ENCODE measurements at regions not wholly inside any gene's neighbourhood (a gene's known extent, or its start where the extent isn't known, plus 50 kb on each side); places are given as distances from the start of the nearest gene placed in this dataset.

- Histone ChIP-seq H3K9me3 (ENCODE audit: control insufficient read depth in 1 of 2, insufficient read depth in 1 of 2, low read depth in 1 of 2, low read length in 2 of 2) (no peaks in the 10 kb centered on the region), H3K4me2 (ENCODE audit: low read length) (no peak overlapping the region), H3K4me3 (replicated peaks in 1 of 2; ENCODE audit: low read depth in 1 of 2, low read length in 2 of 2) (no peak overlapping the region), H3K36me3 (ENCODE audit: control insufficient read depth in 1 of 2, insufficient read depth in 2 of 2, low read length in 2 of 2) (no peaks in the 10 kb centered on the region), H2AFZ (ENCODE audit: low read depth, low read length, poor library complexity, severe bottlenecking) (no peak overlapping the region), H3K9ac (ENCODE audit: low read length) (no peak overlapping the region), H3K79me2 (ENCODE audit: insufficient read depth, low read length) (no peaks in the 10 kb centered on the region), H3K4me1 (ENCODE audit: control insufficient read depth in 1 of 2, insufficient read depth in 2 of 2, low read length in 2 of 2) (no peaks in the 10 kb centered on the region), H3K9me2 (ENCODE audit: insufficient read depth) (no peaks in the 10 kb centered on the region), H3K27ac (ENCODE audit: low read depth, low read length) (no peak overlapping the region), H3K27me3 (ENCODE audit: insufficient read depth, low read length) (0 out of 2 replicates have a peak, but pooled peaks cover 3% of the 10 kb centered on the region), H4K20me1 (ENCODE audit: insufficient read depth) (no peaks in the 10 kb centered on the region)
- intact Hi-C loops (cut with micrococcal nuclease): no loop called here
- POLR2A ChIA-PET: no interaction called here
- no TSS peak for BruUV-seq (replicated peaks)
- TF ChIP-seq EZH2 (IDR thresholded peaks at IDR 0.05) (no peak), ZNF274 (IDR thresholded peaks at IDR 0.05; ENCODE audit: low read depth, low read length) (no peak), CEBPB (IDR thresholded peaks at IDR 0.05; ENCODE audit: low read depth) (no peak), ZFX (IDR thresholded peaks at IDR 0.05) (no peak), SIN3A (IDR thresholded peaks at IDR 0.05; ENCODE audit: low read depth) (no peak), ELF1 (IDR thresholded peaks at IDR 0.05; ENCODE audit: borderline replicate concordance, low read depth) (no peak), SRF (IDR thresholded peaks at IDR 0.05; ENCODE audit: low read depth) (no peak), MAX (IDR thresholded peaks at IDR 0.05) (no peak), POLR2A (IDR thresholded peaks at IDR 0.05; ENCODE audit: borderline replicate concordance, extremely low read depth, insufficient read depth, insufficient read length) (no peak), FOSL1 (IDR thresholded peaks at IDR 0.05; ENCODE audit: low read depth) (no peak), RAD21 (IDR thresholded peaks at IDR 0.05; ENCODE audit: low read depth) (no peak)
- RAD21 ChIA-PET (ENCODE audit: low non-redundant PET in 1 of 2, low total read pairs in 2 of 2, uncharacterized antibody in 2 of 2, unreplicated experiment in 2 of 2): no interaction called here
- CTCF ChIA-PET: no interaction called here
- ATAC-seq (no peak), DNase-seq (ENCODE audit: low read depth, low spot score) (no peak)
Measured at GRCh38 chrX:111041018-111041462, 55.0 kb upstream of the PAK3 start.

- no peak for TF ChIP-seq ATF3 (IDR thresholded peaks at IDR 0.05)
- RAD21 ChIA-PET (ENCODE audit: low non-redundant PET in 1 of 2, low total read pairs in 2 of 2, uncharacterized antibody in 2 of 2, unreplicated experiment in 2 of 2): no interaction called here
- intact Hi-C loops (cut with micrococcal nuclease): no loop called here
- no peak overlapping the region for H3K4me3 ChIP-seq (replicated peaks in 1 of 2; ENCODE audit: low read depth in 1 of 2, low read length in 2 of 2)
- POLR2A ChIA-PET: no interaction called here
- CTCF ChIA-PET: no interaction called here
- H3K27ac ChIP-seq (ENCODE audit: low read depth, low read length): no peak overlapping the region
- no peaks in the 10 kb centered on the region for H3K36me3 ChIP-seq (ENCODE audit: control insufficient read depth in 1 of 2, insufficient read depth in 2 of 2, low read length in 2 of 2)
- no peaks in the 10 kb centered on the region for H4K20me1 ChIP-seq (ENCODE audit: insufficient read depth)
- no peak overlapping the region for H2AFZ ChIP-seq (ENCODE audit: low read depth, low read length, poor library complexity, severe bottlenecking)
- H3K79me2 ChIP-seq (ENCODE audit: insufficient read depth, low read length): no peaks in the 10 kb centered on the region
- no peaks in the 10 kb centered on the region for H3K9me3 ChIP-seq (ENCODE audit: control insufficient read depth in 1 of 2, insufficient read depth in 1 of 2, low read depth in 1 of 2, low read length in 2 of 2)
- no peak overlapping the region for H3K9ac ChIP-seq (ENCODE audit: low read length)
- no peak overlapping the region for H3K4me2 ChIP-seq (ENCODE audit: low read length)
- DNase-seq (ENCODE audit: low read depth, low spot score) (no peak), ATAC-seq (no peak)
- H3K27me3 ChIP-seq (ENCODE audit: insufficient read depth, low read length): 0 out of 2 replicates have a peak, but pooled peaks cover 3% of the 10 kb centered on the region
- H3K9me2 ChIP-seq (ENCODE audit: insufficient read depth): no peaks in the 10 kb centered on the region
- no TSS peak for BruUV-seq (replicated peaks)
- no peaks in the 10 kb centered on the region for H3K4me1 ChIP-seq (ENCODE audit: control insufficient read depth in 1 of 2, insufficient read depth in 2 of 2, low read length in 2 of 2)
Measured at GRCh38 chrX:111040377-111041017, 55.5 kb upstream of the PAK3 start.
